ENCODE measurements at regions not wholly inside any gene's neighbourhood (a gene's known extent, or its start where the extent isn't known, plus 50 kb on each side); places are given as distances from the start of the nearest gene placed in this dataset.
"Not testable (repeated sequence)": the region's sequence is repeated elsewhere in the genome, so short reads cannot be mapped to it uniquely, and the experiment has no call there.

DNA sequence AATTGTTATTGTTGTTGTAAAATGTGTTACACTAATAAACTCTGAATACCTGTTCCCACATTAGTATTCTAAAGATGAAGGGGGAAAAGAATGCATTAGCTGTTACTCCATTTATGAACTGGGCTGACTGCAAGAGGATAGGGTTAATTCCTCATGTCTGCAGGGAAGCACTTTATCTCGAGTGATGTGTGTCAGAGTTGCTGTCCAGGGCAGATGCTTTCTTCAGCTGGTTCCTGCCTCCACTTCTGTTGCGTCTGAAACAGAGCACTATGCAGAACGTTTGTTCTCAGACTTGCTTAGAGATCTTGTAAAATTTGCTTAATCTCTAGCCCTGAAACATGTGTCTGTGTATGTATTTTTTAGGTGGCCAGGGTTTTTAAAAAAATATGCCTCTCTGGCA is 318.8 kb downstream of the SPRY2 start:
- DNase-seq, result no peak

DNA sequence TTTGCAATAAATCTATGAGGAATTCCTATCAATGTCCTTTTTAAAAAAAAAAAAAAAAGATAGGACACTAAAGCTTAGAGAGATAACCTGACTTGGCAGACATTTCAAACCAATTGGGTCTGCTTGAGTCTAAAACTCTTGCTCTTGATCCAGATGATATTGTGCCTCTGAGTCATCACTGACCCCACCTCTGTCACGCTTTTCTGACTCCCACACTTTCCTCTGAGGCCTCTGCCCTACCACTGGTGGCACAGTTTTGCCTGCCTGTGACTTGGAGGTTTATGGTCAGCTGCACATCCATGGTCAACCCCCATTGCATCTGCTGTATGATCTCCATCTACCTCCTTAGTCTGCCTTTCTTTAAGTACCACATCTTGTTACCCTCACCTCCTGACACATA is 328.7 kb downstream of the SPRY2 start:
- no peak for DNase-seq

DNA sequence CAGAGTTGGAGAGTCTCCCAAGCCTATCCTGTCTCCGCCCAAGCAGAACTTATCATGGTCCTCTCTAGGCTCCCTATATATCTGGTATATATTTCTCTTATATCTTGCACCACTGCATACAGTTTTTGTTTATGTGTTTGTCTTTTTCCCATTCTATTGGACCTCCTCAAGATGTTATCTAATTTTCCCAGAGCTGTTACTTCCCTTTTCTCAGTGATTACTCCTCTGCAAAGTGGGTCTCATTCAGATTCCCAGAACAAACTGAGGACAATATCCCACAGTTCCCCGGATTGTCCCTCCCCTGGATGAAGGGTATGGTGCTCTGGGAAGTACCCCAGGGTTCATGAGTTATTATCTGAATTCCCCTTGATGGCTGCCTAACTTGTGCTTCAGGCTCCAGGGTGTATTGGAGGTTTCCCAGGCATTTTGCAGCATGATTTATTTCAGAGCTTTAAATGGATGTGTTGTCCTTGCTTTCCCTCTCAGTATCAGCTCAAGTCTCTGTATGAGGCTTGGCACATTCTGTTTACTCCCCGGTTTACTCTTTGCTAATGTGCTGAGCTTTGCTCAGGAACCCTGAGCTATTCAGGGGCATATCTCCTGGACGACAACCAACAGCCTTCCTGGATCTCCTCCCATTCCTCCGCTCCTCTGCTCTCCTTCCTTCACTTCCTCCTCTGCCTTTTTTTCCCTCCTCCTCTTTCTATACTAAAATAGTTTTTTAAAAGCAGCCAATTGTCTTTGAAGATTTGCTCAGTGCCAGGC is 329.3 kb downstream of the SPRY2 start:
- DNase-seq, result no peak

DNA sequence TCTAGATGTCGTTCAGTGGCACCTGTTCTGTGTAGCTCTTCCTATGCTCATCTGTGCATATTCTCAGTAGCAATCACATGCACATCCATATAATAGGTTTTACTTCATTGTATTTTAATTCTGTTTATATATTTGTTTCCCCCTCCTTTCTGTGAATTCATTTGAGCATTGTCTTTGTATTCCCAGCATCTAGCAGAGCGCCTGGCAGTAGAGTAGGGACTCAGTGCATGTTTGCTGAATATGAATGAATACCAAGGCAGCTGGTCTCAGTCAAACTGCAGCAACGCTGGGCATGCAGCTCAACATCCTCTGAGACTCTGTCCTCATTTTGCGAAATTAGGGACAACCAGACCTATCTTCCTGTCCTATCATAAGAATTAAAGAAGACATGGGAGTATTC is 330.1 kb downstream of the SPRY2 start:
- no peak for DNase-seq

- DNase-seq, result no peak
Observed at GRCh38 chr13:80010286-80010831, 330.6 kb downstream of the SPRY2 start.

DNA sequence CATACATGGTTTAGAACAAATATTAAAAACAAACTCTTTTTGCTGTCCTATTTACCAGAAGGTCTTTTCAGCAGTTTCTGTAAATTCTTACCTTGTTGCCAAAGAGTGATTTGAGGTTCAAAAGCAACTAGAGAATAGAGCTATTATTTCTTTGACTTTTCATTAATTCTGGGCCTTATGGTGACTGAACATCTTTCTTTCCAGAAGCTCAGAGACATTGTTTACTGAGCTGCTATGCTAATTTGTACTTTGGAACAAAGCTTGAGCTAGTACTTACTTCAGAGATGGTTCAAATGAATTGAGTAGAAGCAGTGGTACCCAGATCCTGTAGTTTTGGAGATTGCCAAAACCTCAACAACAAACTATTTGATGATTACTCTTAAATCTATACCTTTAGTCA is 331.2 kb downstream of the SPRY2 start:
- DNase-seq, result no peak

GRCh38 chr13:80006940-80007339 is 334.0 kb downstream of the SPRY2 start:
- no peak for DNase-seq

- DNase-seq, result no peak
Observed at GRCh38 chr13:80001510-80001842, 339.4 kb downstream of the SPRY2 start.

DNA sequence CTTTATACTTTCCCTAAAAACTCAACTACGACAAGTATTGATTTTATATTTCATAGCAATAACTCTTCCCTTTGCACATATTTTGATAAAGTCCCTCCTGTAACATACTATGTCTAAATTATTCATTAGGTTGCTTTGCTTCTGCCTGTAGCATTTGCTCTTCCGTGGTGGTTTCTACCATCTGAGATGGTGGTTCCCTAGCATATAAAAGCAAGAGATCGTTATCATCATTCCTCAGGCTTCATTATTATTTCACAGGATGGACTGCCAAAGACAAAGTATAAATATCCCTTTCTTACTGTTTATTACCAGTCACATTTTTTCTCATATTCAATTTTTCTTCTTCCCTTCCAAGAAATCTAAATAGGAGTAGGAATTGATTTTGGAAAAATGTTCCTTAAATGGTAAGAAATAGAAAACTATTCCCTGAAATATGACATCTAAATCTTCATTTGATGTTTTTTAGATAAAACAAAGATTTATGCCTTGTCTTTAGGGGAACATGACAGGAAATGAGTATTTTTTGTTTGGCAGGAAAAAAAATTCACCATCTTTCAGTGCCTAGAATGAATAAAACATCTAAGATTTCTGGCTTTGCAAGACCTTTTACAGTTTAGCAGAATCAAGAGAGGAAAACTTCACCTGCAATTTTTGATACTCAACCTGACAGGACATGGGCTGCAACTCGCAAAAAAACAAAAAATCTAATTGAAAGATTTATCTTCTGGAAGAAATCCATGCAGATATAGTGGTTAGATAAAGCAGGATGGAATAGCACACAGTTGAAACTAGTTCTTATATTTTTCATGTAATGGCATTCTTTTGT is 340.0 kb downstream of the SPRY2 start:
- DNase-seq, result no peak

DNA sequence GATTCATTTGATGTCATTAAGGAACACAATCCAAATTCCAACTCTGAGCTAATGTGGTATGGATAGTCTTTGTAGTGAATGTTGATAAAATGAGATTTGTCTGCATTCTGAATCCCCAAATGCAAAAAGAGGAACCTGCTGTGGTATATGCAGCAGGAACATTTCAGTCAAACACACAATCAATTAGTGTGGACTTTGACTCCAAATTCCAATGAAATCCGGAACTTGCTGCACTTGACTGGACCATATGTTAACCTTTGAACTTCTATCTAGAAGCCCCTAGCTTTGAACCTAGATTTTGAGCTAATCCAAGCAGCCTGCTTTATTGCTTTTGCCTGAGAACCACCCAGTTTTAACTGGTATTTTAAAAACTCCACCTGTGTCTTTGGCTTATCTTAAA is 341.3 kb downstream of the SPRY2 start:
- no peak for DNase-seq

GRCh38 chr13:79998381-79998880 is 342.5 kb downstream of the SPRY2 start:
- DNase-seq, result no peak

- DNase-seq, result no peak
Observed at GRCh38 chr13:79997244-79997643, 343.7 kb downstream of the SPRY2 start.

DNA sequence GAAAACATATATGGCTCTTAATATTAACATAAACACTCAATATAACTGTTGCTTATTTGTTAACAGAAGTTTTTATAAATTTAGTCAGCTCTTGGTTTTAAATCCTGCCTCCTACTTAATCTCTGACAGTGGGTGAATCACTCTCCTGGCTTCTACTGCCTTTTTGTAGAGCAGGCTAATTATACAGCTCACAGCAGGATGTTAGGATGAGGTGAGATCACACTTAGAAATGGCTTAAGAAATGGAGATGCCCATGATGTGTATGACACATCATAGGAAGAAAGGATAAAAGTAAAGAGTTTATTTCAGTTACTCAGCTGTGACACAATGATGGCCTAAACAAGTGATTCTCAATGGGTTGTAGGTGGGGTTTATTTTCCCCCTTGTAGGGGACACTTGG is 345.6 kb downstream of the SPRY2 start:
- DNase-seq, result no peak

DNA sequence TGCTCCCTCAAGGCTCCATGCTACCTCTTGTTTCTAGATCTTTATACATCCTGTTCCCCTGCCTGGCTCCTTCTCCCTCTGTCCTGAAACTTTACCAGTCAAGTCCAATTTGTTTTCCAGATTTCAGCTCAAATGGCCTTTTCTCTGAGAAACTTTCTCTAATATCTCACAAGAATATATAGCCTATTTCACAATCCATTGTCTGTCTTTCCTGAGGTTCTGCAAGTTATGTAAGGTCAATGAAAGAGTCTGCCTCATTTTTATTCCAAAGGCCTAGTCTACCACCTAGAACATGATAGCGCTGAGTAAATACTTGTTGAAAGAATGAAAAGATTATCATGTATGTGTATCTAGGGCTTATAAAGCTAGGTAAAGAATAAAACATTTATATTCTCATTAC is 348.8 kb downstream of the SPRY2 start:
- no peak for DNase-seq

GRCh38 chr13:79990048-79990447 is 350.9 kb downstream of the SPRY2 start:
- DNase-seq, result no peak

DNA sequence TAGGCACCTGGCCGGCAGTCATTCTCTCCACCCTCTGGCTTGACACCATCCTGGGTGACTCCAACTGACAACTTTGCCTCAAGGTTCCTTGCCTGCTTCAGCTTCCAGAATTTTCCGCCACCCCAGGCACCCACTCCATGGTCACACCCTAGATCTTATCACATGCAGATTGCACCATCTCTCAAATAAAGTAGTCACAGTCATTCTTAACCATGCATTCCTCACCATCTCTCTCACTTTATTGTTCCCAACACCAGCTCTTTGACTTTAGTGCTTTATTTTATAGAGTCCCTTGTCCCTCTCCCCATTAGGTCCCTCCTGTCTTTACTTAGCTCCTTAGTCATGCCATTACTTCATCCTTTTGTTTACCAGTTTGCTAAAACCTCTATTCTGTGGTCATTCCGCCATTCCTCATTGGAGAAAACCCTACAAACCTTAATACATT is 351.7 kb downstream of the SPRY2 start:
- no peak for DNase-seq

DNA sequence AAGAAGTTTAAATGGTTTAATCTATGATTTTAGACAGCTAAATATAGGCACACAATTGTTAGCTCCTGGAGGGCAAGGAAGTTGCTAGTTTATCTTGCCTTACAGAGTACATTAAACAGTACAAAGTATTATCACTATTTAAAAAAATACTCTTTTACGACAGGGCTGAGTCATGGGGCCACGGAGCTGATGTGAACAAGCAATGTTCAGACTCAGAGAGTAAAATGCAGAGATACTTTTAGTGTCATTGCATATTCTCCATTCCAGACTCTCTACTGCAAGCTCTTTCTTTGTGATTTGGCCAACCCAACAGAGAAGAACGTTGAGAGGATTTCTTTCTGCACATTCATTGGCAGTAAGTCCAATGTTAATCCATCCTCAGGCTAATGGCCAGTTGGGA is 352.4 kb downstream of the SPRY2 start:
- no peak for DNase-seq

DNA sequence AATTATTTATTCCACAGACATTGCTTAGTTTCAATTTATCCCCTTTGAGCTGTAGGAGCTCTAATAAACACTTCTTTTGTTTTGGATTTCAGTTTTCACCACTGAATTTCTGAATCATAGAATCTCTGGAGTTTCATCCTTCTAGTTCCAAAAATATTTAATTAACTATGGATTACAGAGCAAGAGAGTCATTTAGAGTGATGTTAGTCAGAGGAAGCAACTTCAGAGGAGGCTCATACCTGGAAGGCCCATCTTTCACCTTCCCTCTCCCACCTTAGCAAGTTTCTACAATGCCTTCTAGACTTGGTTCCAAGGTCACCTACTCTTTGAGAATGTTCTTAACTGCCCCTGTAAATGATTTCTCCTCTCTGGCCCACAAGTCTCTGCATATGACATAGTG is 353.2 kb downstream of the SPRY2 start:
- DNase-seq, result no peak

DNA sequence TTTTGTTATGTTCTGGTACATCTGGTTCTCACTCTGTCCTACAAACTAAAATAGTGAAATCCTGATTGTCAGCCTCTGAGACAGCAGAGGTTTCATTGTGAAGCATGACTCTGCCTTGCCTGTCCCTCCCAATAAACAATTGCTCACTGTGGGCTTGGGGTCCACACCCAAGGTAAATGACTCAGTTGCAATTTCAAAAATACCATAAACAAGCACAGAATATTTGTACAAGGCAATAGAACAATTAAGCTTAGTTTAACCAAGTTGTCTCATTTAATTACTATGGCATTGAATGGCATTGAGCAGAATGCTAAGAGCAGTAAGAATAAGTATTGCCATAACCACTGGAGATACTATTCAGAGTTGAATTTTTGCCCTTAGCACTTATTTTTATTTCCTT is 353.6 kb downstream of the SPRY2 start:
- no peak for DNase-seq

DNA sequence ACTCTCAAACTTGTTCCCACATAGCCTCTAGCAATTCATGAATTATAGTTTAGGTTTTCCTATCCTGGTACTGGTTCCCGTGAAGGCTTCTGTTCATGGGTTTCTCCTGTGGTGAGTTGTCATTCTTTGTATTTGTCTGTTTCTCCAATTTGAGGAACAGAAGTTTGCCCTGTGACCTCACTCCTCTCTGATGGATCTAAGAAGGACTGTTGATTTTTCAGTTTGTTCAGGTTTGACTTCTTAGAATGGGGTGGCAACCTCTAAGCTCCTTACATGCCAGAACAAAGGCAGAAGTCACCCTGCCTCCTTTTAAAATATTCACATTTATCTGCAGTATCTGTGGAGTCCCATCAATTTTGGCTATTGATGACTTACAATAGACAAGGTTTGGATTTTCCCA is 354.0 kb downstream of the SPRY2 start:
- DNase-seq, result no peak

GRCh38 chr13:79974935-79975650 is 365.8 kb downstream of the SPRY2 start:
- DNase-seq, result not testable (repeated sequence)

- DNase-seq, result no peak
Observed at GRCh38 chr13:79973533-79973963, 367.4 kb downstream of the SPRY2 start.

DNA sequence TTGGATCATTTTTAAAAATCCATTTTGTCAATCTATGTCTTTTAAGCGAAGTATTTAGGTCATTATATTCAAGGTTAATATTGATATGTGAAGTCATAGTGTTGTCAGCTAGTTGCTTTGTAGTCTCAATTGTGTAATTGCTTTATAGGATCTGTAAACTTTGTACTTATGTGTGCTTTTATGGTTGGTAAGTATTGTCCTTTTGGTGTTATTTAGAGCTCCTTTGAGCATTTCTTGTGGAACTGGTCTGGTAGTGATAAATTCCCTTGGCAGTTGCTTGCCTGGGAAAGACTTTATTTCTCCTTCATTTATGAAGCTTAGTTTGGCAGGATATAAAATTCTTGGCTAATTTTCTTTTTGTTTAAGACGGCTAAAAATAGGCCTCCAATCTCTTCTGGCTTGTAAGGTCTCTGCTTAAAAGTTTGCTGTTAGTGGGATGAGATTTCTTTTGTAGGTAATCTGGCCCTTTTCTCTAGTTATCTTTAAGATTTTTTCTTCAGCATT is 368.8 kb downstream of the SPRY2 start:
- DNase-seq, result no peak

Data from activated naive CD4-positive, alpha-beta T cell treated with anti-CD3 and anti-CD28 coated beads, Interleukin-2, amount 50 U/mL, for 16 hours (primary cell).